A673 (cell line): ENCODE measurements at regions not wholly inside any gene's neighbourhood (a gene's known extent, or its start where the extent isn't known, plus 50 kb on each side); places are given as distances from the start of the nearest gene placed in this dataset.

Source experiments
- BruUV-seq: library from RNA; stranded (reverse); fragments of 400-500 nt; replicated peaks from 2 replicates; lab custom pipeline; 2021; lab: Mats Ljungman, UMichigan
- CTCF ChIA-PET: fragments of 300-600 bp; sonication (Branson Sonifier 250); formaldehyde crosslinking; loops from one replicate; lab custom pipeline; 2022; ENCODE audit warnings: antibody characterized with exemption; lab: Charles Lee
- POLR2A ChIA-PET: fragments of 300-600 bp; sonication (Branson Sonifier 250); formaldehyde crosslinking; loops from one replicate; lab custom pipeline; 2022; ENCODE audit warnings: antibody characterized with exemption; ENCODE audit not compliant: low non-redundant PET; lab: Charles Lee
- DNase-seq: peaks from one replicate; pipeline ENCODE4 v3.0.0-alpha.2; 2015; ENCODE audit warnings: low spot score
- H3K27ac ChIP-seq: fragments of 200-600 bp; sonication (generic); 2 replicates; pipeline ENCODE4 v1.5.1; 2016; ENCODE audit warnings: mixed run types, low read depth, mild to moderate bottlenecking, mixed read lengths, antibody characterized with exemption, low read length; ENCODE audit not compliant: poor library complexity, severe bottlenecking
- H3K27me3 ChIP-seq: fragments of 200-600 bp; sonication (generic); replicated peaks from 2 replicates; pipeline ENCODE4 v1.6.1; 2017; ENCODE audit warnings: mixed run types, low read depth, mild to moderate bottlenecking, mixed read lengths, antibody characterized with exemption, low read length; ENCODE audit not compliant: insufficient read depth, poor library complexity
- H3K36me3 ChIP-seq: fragments of 200-600 bp; sonication (generic); 2 replicates; pipeline ENCODE4 v1.6.1; 2016; ENCODE audit warnings: mixed run types, mild to moderate bottlenecking, mixed read lengths, antibody characterized with exemption, low read length; ENCODE audit not compliant: insufficient read depth, poor library complexity, severe bottlenecking
- H3K4me1 ChIP-seq: fragments of 200-600 bp; sonication (generic); 2 replicates; pipeline ENCODE4 v1.6.1; 2017; ENCODE audit warnings: mixed run types, mild to moderate bottlenecking, mixed read lengths, antibody characterized with exemption, low read length; ENCODE audit not compliant: insufficient read depth, poor library complexity, severe bottlenecking
- H3K4me3 ChIP-seq: fragments of 200-600 bp; sonication (generic); 2 replicates; pipeline ENCODE4 v1.5.1; 2016; ENCODE audit warnings: low read depth, mixed run types, mild to moderate bottlenecking, mixed read lengths, low read length; ENCODE audit not compliant: poor library complexity, severe bottlenecking
- H3K9me3 ChIP-seq: fragments of 200-600 bp; sonication (generic); 2 replicates; pipeline ENCODE4 v1.6.1; 2016; ENCODE audit warnings: mixed run types, low read depth, mild to moderate bottlenecking, mixed read lengths, antibody characterized with exemption, low read length; ENCODE audit not compliant: poor library complexity, severe bottlenecking
- CTCF ChIP-seq: fragments of 300-800, 200-600 bp; sonication (generic); conservative IDR thresholded peaks from 2 replicates; pipeline ENCODE4 v1.5.1; 2017; ENCODE audit warnings: low read depth, mild to moderate bottlenecking, antibody characterized with exemption, low read length, moderate library complexity, mixed read lengths
- EZH2 ChIP-seq: fragments of 200-600 bp; sonication (generic); IDR thresholded peaks from 2 replicates; pipeline ENCODE4 v1.6.1; 2017; ENCODE audit warnings: borderline replicate concordance, low read depth, mild to moderate bottlenecking, mixed read lengths, antibody characterized with exemption, low read length; ENCODE audit not compliant: poor library complexity, severe bottlenecking
- intact Hi-C: fragments of 100-400 bp; cut with micrococcal nuclease; formaldehyde crosslinking; loops from one replicate; pipeline ENCODE4 v1.10.0; 2022; ENCODE audit not compliant: unreplicated experiment

- CTCF ChIA-PET, result no interaction called here
- intact Hi-C loops, result no loop called here
- Histone ChIP-seq H3K4me3 (no peak overlapping the region), H3K9me3 (no peaks in the 10 kb centered on the region), H3K27me3 (no peaks in the 10 kb centered on the region), H3K36me3 (no peaks in the 10 kb centered on the region), H3K27ac (no peak overlapping the region), H3K4me1 (no peaks in the 10 kb centered on the region)
- DNase-seq, result no peak
- TF ChIP-seq CTCF (no peak), EZH2 (no peak)
- no TSS peak for BruUV-seq
- POLR2A ChIA-PET, result no interaction called here
These were observed 71.1 kb upstream of the NFIL3 start for GRCh38 chr9:91494751-91495150.

GRCh38 chr9:91492237-91492636 lies 68.6 kb upstream of the NFIL3 start:
- H3K4me1 ChIP-seq, result no peaks in the 10 kb centered on the region
- H3K4me3 ChIP-seq, result no peak overlapping the region
- no peaks in the 10 kb centered on the region for H3K9me3 ChIP-seq
- no peak overlapping the region for H3K27ac ChIP-seq
- H3K36me3 ChIP-seq, result no peaks in the 10 kb centered on the region
- ChIA-PET POLR2A (no interaction called here), CTCF (no interaction called here)
- H3K27me3 ChIP-seq, result no peaks in the 10 kb centered on the region
- TF ChIP-seq EZH2, result no peak
- no peak for TF ChIP-seq CTCF
- DNase-seq, result no peak
- no TSS peak for BruUV-seq
- intact Hi-C loops, result no loop called here

- POLR2A ChIA-PET, result no interaction called here
These were observed 68.0 kb upstream of the NFIL3 start for GRCh38 chr9:91491624-91492023.

More at GRCh38 chr9:91491624-91492023, 68.0 kb upstream of the NFIL3 start:
- H3K36me3 ChIP-seq, result no peaks in the 10 kb centered on the region
- intact Hi-C loops, result no loop called here
- DNase-seq, result no peak
- CTCF ChIA-PET, result no interaction called here
- H3K9me3 ChIP-seq, result no peaks in the 10 kb centered on the region
- BruUV-seq, result no TSS peak
- no peak overlapping the region for H3K4me3 ChIP-seq
- TF ChIP-seq CTCF, result no peak
- no peak for TF ChIP-seq EZH2
- no peaks in the 10 kb centered on the region for H3K4me1 ChIP-seq
- no peaks in the 10 kb centered on the region for H3K27me3 ChIP-seq
- no peak overlapping the region for H3K27ac ChIP-seq
